HEK293T (cell line): ENCODE measurements at regions not wholly inside any gene's neighbourhood (a gene's known extent, or its start where the extent isn't known, plus 50 kb on each side); places are given as distances from the start of the nearest gene placed in this dataset.

ENCODE experiments used
- CTCF ChIA-PET: fragments of 350-600 bp; formaldehyde crosslinking; extraction: SDS; loops from one replicate; lab custom pipeline; 2021; ENCODE audit warnings: antibody characterized with exemption, inconsistent platforms; lab: Yijun Ruan, JAX
- POLR2A ChIA-PET: fragments of 350-600 bp; formaldehyde crosslinking; extraction: SDS; loops from one replicate; lab custom pipeline; 2020; ENCODE audit warnings: antibody characterized with exemption, inconsistent platforms; lab: Yijun Ruan, JAX
- DNase-seq: peaks from one replicate; pipeline ENCODE4 v3.0.0; 2012; ENCODE audit warnings: mixed read lengths; ENCODE audit errors: extremely low spot score
- ARNT ChIP-seq: fragments of 450-650 bp; IDR thresholded peaks from 2 replicates; pipeline ENCODE4 v1.6.1; 2017; ENCODE audit warnings: mild to moderate bottlenecking
- BHLHE40 ChIP-seq: fragments of 450-650 bp; IDR thresholded peaks from 2 replicates; pipeline ENCODE4 v1.6.1; 2016; ENCODE audit warnings: mild to moderate bottlenecking, moderate library complexity, borderline replicate concordance
- CTBP1 ChIP-seq: fragments of 450-650 bp; IDR thresholded peaks from 2 replicates; pipeline ENCODE4 v1.6.1; 2016; ENCODE audit warnings: borderline replicate concordance
- ELF4 ChIP-seq: fragments of 450-650 bp; IDR thresholded peaks from 2 replicates; pipeline ENCODE4 v1.6.1; 2017; ENCODE audit warnings: antibody characterized with exemption
- FOXA1 ChIP-seq: fragments of 450-650 bp; IDR thresholded peaks from 2 replicates; pipeline ENCODE4 v1.6.1; 2016; ENCODE audit warnings: mild to moderate bottlenecking
- FOXK2 ChIP-seq: fragments of 450-650 bp; IDR thresholded peaks from 2 replicates; pipeline ENCODE4 v1.6.1; 2016; ENCODE audit warnings: mild to moderate bottlenecking
- FOXM1 ChIP-seq: fragments of 450-650 bp; IDR thresholded peaks from 2 replicates; pipeline ENCODE4 v1.6.1; 2017; ENCODE audit warnings: mild to moderate bottlenecking, borderline replicate concordance
- HDGF ChIP-seq: fragments of 450-650 bp; IDR thresholded peaks from 2 replicates; pipeline ENCODE4 v1.6.1; 2017; ENCODE audit warnings: antibody characterized with exemption, borderline replicate concordance
- L3MBTL2 ChIP-seq: fragments of 450-650 bp; conservative IDR thresholded peaks from 2 replicates; pipeline ENCODE4 v1.6.1; 2016; ENCODE audit warnings: mild to moderate bottlenecking
- LEF1 ChIP-seq: fragments of 450-650 bp; IDR thresholded peaks from 2 replicates; pipeline ENCODE4 v1.6.1; 2017; ENCODE audit warnings: mild to moderate bottlenecking, borderline replicate concordance
- NFRKB ChIP-seq: fragments of 450-650 bp; IDR thresholded peaks from 2 replicates; pipeline ENCODE4 v1.6.1; 2016; ENCODE audit warnings: mild to moderate bottlenecking, moderate library complexity
- PKNOX1 ChIP-seq: fragments of 450-650 bp; IDR thresholded peaks from 2 replicates; pipeline ENCODE4 v1.6.1; 2016
- SP1 ChIP-seq: fragments of 450-650 bp; IDR thresholded peaks from 2 replicates; pipeline ENCODE4 v1.6.1; 2017
- SUZ12 ChIP-seq: fragments of 450-650 bp; IDR thresholded peaks from 2 replicates; pipeline ENCODE4 v1.6.1; 2016; ENCODE audit warnings: mild to moderate bottlenecking
- TARDBP ChIP-seq: fragments of 450-650 bp; IDR thresholded peaks from 2 replicates; pipeline ENCODE4 v1.6.1; 2016
- ZNF384 ChIP-seq: fragments of 450-650 bp; IDR thresholded peaks from 2 replicates; pipeline ENCODE4 v1.6.1; 2016

- no peak for DNase-seq
- TF ChIP-seq PKNOX1: no peak
- no peak for TF ChIP-seq BHLHE40
- TF ChIP-seq ARNT: no peak
- ChIA-PET CTCF (no interaction called here), POLR2A (no interaction called here)
These were observed 331.7 kb upstream of the UMPS start for GRCh38 chr3:124398594-124398993.

- CTCF ChIA-PET: no interaction called here
These were observed 328.4 kb upstream of the UMPS start for GRCh38 chr3:124401843-124402242.

GRCh38 chr3:124402791-124403190 is 327.5 kb upstream of the UMPS start:
- POLR2A ChIA-PET: no interaction called here
- TF ChIP-seq TARDBP (no peak), SUZ12 (no peak), ARNT (no peak), BHLHE40 (no peak), ZNF384 (no peak), FOXA1 (no peak), ELF4 (no peak), CTBP1 (no peak), FOXK2 (no peak), NFRKB (no peak), SP1 (no peak), LEF1 (no peak), L3MBTL2 (no peak), FOXM1 (no peak), HDGF (no peak)
- CTCF ChIA-PET: no interaction called here
- DNase-seq: no peak

More at GRCh38 chr3:124401843-124402242, 328.4 kb upstream of the UMPS start:
- no peak for DNase-seq
- POLR2A ChIA-PET: no interaction called here
- TF ChIP-seq ZNF384 (no peak), PKNOX1 (no peak), L3MBTL2 (no peak), FOXA1 (no peak), TARDBP (no peak), FOXM1 (no peak), ELF4 (no peak), CTBP1 (no peak), SP1 (no peak), HDGF (no peak), ARNT (no peak), LEF1 (no peak), SUZ12 (no peak), BHLHE40 (no peak), FOXK2 (no peak)

GRCh38 chr3:124404621-124405020 is 325.6 kb upstream of the UMPS start:
- ChIA-PET POLR2A (no interaction called here), CTCF (no interaction called here)
- TF ChIP-seq SP1 (no peak), NFRKB (no peak), PKNOX1 (no peak)
- no peak for DNase-seq

- POLR2A ChIA-PET: no interaction called here
- CTCF ChIA-PET: interaction anchor here (0.6 kb wide), 1 partner anchor 157 kb away, joined by 3 read pairs; no protein-coding TSS in a partner anchor
- TF ChIP-seq SP1: no peak
- TF ChIP-seq FOXM1: no peak
- TF ChIP-seq ARNT: no peak
- TF ChIP-seq BHLHE40: no peak
- TF ChIP-seq LEF1: no peak
- no peak for TF ChIP-seq HDGF
- no peak for TF ChIP-seq FOXK2
- TF ChIP-seq FOXA1: no peak
- DNase-seq: no peak
These were observed 323.0 kb upstream of the UMPS start for GRCh38 chr3:124407260-124407659.

GRCh38 chr3:124409650-124410275 is 320.5 kb upstream of the UMPS start:
- no peak for DNase-seq
- ChIA-PET POLR2A (no interaction called here), CTCF (no interaction called here)
- TF ChIP-seq SP1 (no peak), LEF1 (no peak), BHLHE40 (no peak), ELF4 (no peak), L3MBTL2 (no peak), HDGF (no peak), FOXK2 (no peak), NFRKB (no peak), ARNT (no peak), FOXM1 (no peak), ZNF384 (no peak), CTBP1 (no peak), TARDBP (no peak), FOXA1 (no peak), SUZ12 (no peak)

GRCh38 chr3:124410471-124410870 is 319.8 kb upstream of the UMPS start:
- POLR2A ChIA-PET: no interaction called here
- no peak for DNase-seq

More at GRCh38 chr3:124410471-124410870, 319.8 kb upstream of the UMPS start:
- CTCF ChIA-PET: no interaction called here
- no peak for TF ChIP-seq CTBP1
- TF ChIP-seq ELF4: no peak
- no peak for TF ChIP-seq SUZ12
- TF ChIP-seq ARNT: no peak
- no peak for TF ChIP-seq NFRKB
- TF ChIP-seq PKNOX1: no peak
- TF ChIP-seq HDGF: no peak
- TF ChIP-seq FOXK2: no peak
